Liver (tissue), 3 donors: ENCODE measurements at regions not wholly inside any gene's neighbourhood (a gene's known extent, or its start where the extent isn't known, plus 50 kb on each side); places are given as distances from the start of the nearest gene placed in this dataset.

Experiments used
- ATF3 ChIP-seq: IDR thresholded peaks from 2 replicates; pipeline ENCODE4 v1.6.1; 2016; ENCODE audit warnings: antibody characterized with exemption
- CTCF ChIP-seq: fragments of 150-350 bp; IDR thresholded peaks from 2 replicates; pipeline ENCODE4 v1.5.1; 2017; ENCODE audit warnings: improper control_type of control experiment, low read depth, low read length; ENCODE audit not compliant: missing input control
- EGR1 ChIP-seq, 2 donors: IDR thresholded peaks; 2 replicates each; pipeline ENCODE4 v1.6.1; 2016 to 2018; ENCODE audit warnings: antibody characterized with exemption in 2 of 2, low read depth in 2 of 2
- GABPA ChIP-seq, 2 donors: IDR thresholded peaks in 1 of 2; conservative IDR thresholded peaks in 1 of 2; 2 replicates each; pipeline ENCODE4 v1.6.1; 2016; ENCODE audit warnings: antibody characterized with exemption in 2 of 2, mild to moderate bottlenecking in 1 of 2, moderate library complexity in 1 of 2
- RAD21 ChIP-seq, 2 donors: IDR thresholded peaks; 2 replicates each; pipeline ENCODE4 v1.6.1; 2016; ENCODE audit warnings: antibody characterized with exemption in 2 of 2, mild to moderate bottlenecking in 2 of 2
- RXRA ChIP-seq, 2 donors: IDR thresholded peaks; 2 replicates each; pipeline ENCODE4 v1.6.1; 2017 to 2018; ENCODE audit warnings: antibody characterized with exemption in 2 of 2, mild to moderate bottlenecking in 1 of 2
- donor health status: healthy.
- donor health status: healthy.

GRCh38 chr13:73825143-73825542 lies 309.1 kb downstream of the KLF12 start:
- no peak for TF ChIP-seq RXRA (IDR thresholded peaks at IDR 0.05)
- no peak for TF ChIP-seq RAD21 (IDR thresholded peaks at IDR 0.05)
- TF ChIP-seq GABPA (IDR thresholded peaks at IDR 0.05 in 1 of 2, conservative IDR thresholded peaks at IDR 0.05 in 1 of 2), result no peak
- no peak for TF ChIP-seq CTCF
- TF ChIP-seq EGR1 (IDR thresholded peaks at IDR 0.05; ENCODE audit: low read depth in 2 of 2), result no peak
- TF ChIP-seq ATF3, result no peak
